HFF-Myc (cell line): ENCODE measurements at regions not wholly inside any gene's neighbourhood (a gene's known extent, or its start where the extent isn't known, plus 50 kb on each side); places are given as distances from the start of the nearest gene placed in this dataset.
"Not testable (repeated sequence)": the region's sequence is repeated elsewhere in the genome, so short reads cannot be mapped to it uniquely, and the experiment has no call there.

Experiments used
- DNase-seq: peaks from one replicate; pipeline ENCODE4 v3.0.0-alpha.2; 2011; ENCODE audit warnings: low read depth; ENCODE audit errors: extremely low read depth
- H3K4me3 ChIP-seq: replicated peaks from 2 replicates; pipeline ENCODE4 v1.5.1; 2011; ENCODE audit warnings: low read depth, mild to moderate bottlenecking, control low read depth, low read length
- CTCF ChIP-seq: IDR thresholded peaks from 2 replicates; pipeline ENCODE4 v1.5.1; 2012; ENCODE audit warnings: mild to moderate bottlenecking, low read depth, low read length, control low read depth; ENCODE audit errors: missing control alignments

DNA sequence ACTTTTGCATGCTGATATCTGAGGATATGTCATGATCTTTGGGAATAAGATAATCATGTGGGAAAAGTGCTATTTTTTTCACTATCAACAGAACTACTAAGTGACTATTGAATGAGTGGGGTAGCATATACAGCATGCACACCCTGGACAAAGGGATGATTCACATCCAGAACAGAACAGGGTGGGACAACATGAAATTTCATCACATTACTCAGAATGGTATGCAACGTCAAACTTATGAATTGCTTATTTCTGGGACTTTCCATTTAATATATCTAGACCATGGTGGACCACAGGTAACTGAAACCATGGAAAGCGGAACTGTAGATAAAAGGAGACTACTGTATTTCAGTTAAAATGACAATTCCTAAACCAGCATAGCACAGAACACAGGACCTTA lies 370.0 kb downstream of the HINT1 start:
- DNase-seq, result no peak
- TF ChIP-seq CTCF, result no peak
- H3K4me3 ChIP-seq, result no peak overlapping the region

DNA sequence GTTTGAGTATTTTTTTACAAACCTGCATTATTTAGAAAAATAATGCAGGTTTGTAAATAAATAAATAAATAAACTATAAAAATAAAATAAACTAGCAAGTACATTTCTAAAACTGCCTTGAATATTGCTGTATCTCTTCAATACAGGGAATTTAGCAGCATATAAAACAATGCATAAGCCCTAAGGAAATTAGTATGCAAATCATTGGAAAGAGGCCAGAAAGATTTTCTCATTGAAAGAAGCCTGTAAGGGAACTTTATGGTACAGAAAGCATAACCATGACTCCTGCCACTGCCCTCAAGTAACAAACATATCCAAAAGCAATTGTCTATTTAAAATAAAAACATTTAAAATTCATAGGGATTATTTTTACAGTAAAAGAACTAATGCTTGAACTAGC lies 387.3 kb downstream of the HINT1 start:
- no peak overlapping the region for H3K4me3 ChIP-seq
- no peak for DNase-seq
- TF ChIP-seq CTCF, result no peak

DNA sequence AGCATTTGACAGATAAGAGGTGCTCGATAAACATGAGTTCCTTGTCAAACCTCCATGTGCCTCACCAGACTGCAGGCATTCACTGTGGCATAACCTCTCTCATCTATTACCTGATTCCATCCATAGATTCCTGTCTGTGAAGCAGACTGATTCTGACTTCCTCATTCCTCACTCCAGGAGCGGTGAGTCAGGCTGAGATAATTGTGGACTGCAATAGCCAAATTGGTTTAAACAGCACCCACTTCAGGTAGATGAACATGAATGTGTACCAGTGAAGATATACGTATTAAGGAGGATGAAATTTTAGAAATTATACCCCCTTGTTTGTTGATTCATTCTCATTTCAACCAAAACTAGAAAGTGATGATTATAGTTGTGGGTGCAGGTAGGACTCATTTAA lies 391.2 kb downstream of the HINT1 start:
- DNase-seq, result no peak
- TF ChIP-seq CTCF, result no peak
- no peak overlapping the region for H3K4me3 ChIP-seq

DNA sequence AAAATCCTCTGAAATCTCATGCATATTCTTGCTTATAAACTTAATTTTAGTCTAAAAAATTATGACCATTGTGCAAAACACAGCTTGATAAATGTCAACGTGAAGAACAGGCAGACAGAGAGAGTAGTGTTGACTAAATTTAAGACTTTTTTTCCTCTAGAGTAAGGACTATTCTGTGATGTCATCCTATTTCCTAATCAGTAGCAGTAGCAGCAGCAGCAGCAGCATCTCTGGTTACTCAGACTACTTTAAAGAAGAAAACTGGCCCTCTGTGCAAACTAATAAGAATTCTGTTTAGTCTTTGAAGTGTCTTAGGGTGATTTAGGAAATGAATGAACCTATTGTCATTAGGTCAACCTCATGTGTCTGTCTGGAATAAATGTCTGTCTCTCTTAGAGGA lies 403.0 kb downstream of the HINT1 start:
- DNase-seq, result no peak
- no peak for TF ChIP-seq CTCF
- H3K4me3 ChIP-seq, result no peak overlapping the region

- no peak for DNase-seq
- no peak for TF ChIP-seq CTCF
- H3K4me3 ChIP-seq, result no peak overlapping the region
Observed at GRCh38 chr5:130759061-130759460, 406.0 kb downstream of the HINT1 start.

- no peak for TF ChIP-seq CTCF
- no peak overlapping the region for H3K4me3 ChIP-seq
- DNase-seq, result no peak
Observed at GRCh38 chr5:130747556-130747955, 417.5 kb downstream of the HINT1 start.

GRCh38 chr5:130746641-130747040 lies 418.4 kb downstream of the HINT1 start:
- H3K4me3 ChIP-seq, DNase-seq: not testable (repeated sequence)

DNA sequence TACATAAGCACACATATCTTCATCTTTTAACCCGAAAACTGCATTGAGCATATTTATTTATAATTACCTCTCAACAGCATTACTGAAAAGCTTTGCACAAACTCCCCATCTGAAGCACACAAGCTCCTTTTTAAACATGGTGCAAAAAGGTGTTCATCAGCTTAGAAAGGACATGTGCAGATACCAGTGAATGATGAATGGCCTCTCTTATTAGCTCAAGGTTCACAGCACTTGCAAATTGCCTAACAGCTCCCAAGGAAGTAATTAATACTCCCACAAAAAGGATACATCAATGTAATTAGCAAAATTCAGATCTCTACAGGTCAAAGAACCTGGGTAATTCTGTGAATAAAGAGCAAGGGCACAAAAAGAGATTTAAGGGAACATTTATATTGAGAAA lies 422.0 kb downstream of the HINT1 start:
- no peak for DNase-seq
- H3K4me3 ChIP-seq, result no peak overlapping the region
- TF ChIP-seq CTCF, result no peak
